Spleen (tissue), 11 donors: ENCODE measurements at regions not wholly inside any gene's neighbourhood (a gene's known extent, or its start where the extent isn't known, plus 50 kb on each side); places are given as distances from the start of the nearest gene placed in this dataset.

Experiments used
- DNase-seq: peaks from one replicate; pipeline ENCODE4 v3.0.0-alpha.2; 2020
- H3K27ac ChIP-seq, 8 donors: fragments of 200-600 bp; sonication (generic) in 7 of 8; 1 replicate in 4 of 8; 2 replicates in 4 of 8; pipeline versions ENCODE4 v1.5.0 to v1.8.0; 2016 to 2021; ENCODE audit warnings: inconsistent platforms in 4 of 8, mild to moderate bottlenecking in 4 of 8, moderate library complexity in 1 of 8
- H3K27me3 ChIP-seq, 7 donors: fragments of 200-600 bp; sonication (generic) in 6 of 7; replicated peaks in 1 of 7; 1 replicate in 4 of 7; 2 replicates in 3 of 7; pipeline versions ENCODE4 v1.5.0 to v1.8.0; 2016 to 2021; ENCODE audit warnings: inconsistent platforms in 3 of 7, mild to moderate bottlenecking in 1 of 7
- H3K36me3 ChIP-seq, 6 donors: fragments of 200-600 bp; sonication (generic) in 5 of 6; 1 replicate in 4 of 6; 2 replicates in 2 of 6; pipeline versions ENCODE4 v1.5.0 to v1.8.0; 2016 to 2021; ENCODE audit warnings: inconsistent platforms in 2 of 6
- H3K4me1 ChIP-seq, 6 donors: fragments of 200-600 bp; sonication (generic) in 5 of 6; 1 replicate in 3 of 6; 2 replicates in 3 of 6; pipeline versions ENCODE4 v1.5.0 to v1.8.0; 2016 to 2021; ENCODE audit warnings: inconsistent platforms in 3 of 6
- H3K4me3 ChIP-seq, 8 donors: fragments of 200-600 bp; sonication (generic) in 7 of 8; 1 replicate in 4 of 8; 2 replicates in 4 of 8; pipeline versions ENCODE4 v1.5.0 to v1.8.0; 2016 to 2021; ENCODE audit warnings: inconsistent platforms in 4 of 8, mild to moderate bottlenecking in 4 of 8, moderate library complexity in 2 of 8
- H3K9me3 ChIP-seq, 8 donors: fragments of 200-600 bp; sonication (generic) in 7 of 8; 1 replicate in 4 of 8; 2 replicates in 4 of 8; pipeline versions ENCODE4 v1.5.0 to v1.8.0; 2016 to 2021; ENCODE audit warnings: inconsistent platforms in 4 of 8
- CTCF ChIP-seq, 11 experiments: fragments of 200-600 bp in 7 of 11; fragments of 450-650 bp in 4 of 11; sonication (generic) in 4 of 11; IDR thresholded peaks in 8 of 11; conservative IDR thresholded peaks in 3 of 11; 1 replicate in 7 of 11; 2 replicates in 4 of 11; pipeline versions ENCODE4 v1.4.0 to v1.8.0; 2016 to 2021; ENCODE audit warnings: antibody characterized with exemption in 11 of 11, inconsistent platforms in 4 of 11, mild to moderate bottlenecking in 1 of 11
- POLR2A ChIP-seq, 3 donors: fragments of 450-650 bp; IDR thresholded peaks; one replicate each; pipeline ENCODE4 v1.5.1; 2017; ENCODE audit warnings: antibody characterized with exemption in 3 of 3, mild to moderate bottlenecking in 1 of 3
- POLR2AphosphoS5 ChIP-seq, 3 donors: sonication (generic); formaldehyde crosslinking; IDR thresholded peaks; one replicate each; pipeline ENCODE4 v1.5.1; 2017; ENCODE audit warnings: antibody characterized with exemption in 3 of 3
- WGBS, 5 donors: extraction: QIAGEN DNeasy Blood & Tissue Kit in 3 of 5; methylation state at CpG; one replicate each; pipeline versions ENCODE4 v1.1.5 to v1.1.7; 2013 to 2018; 5-methylcytosine and 5-hydroxymethylcytosine counted together
- intact Hi-C: fragments of 100-400 bp; cut with DNase I; formaldehyde crosslinking; loops from one replicate; pipeline ENCODE4 v1.15.0; 2023; ENCODE audit warnings: low total_unique reads
- donor health status: healthy with polysubstance abuse.
- donor health status: DM: no; HTN: no; CAD: no; lungs with moderate emphysema.
- donor health status: DM: no; HTN: no; CAD: no.
- donor health status: Bipolar disorder and iron deficiency.
- donor health status: healthy.
- donor health status: DM: no; HTN: no; CAD: no.
- donor health status: DM: yes; HTN: yes; CAD: no.

- H3K9me3 ChIP-seq: no peaks in the 10 kb centered on the region
Measured at GRCh38 chr6:99808992-99809391, 185.0 kb downstream of the MCHR2 start.

GRCh38 chr6:99810295-99810694, 183.7 kb downstream of the MCHR2 start:
- H3K9me3 ChIP-seq: no peaks in the 10 kb centered on the region
- DNase-seq: no peak
- TF ChIP-seq POLR2AphosphoS5 (IDR thresholded peaks at IDR 0.05) (no peak), CTCF (IDR thresholded peaks at IDR 0.05 in 8 of 11, conservative IDR thresholded peaks at IDR 0.05 in 3 of 11) (no peak), POLR2A (IDR thresholded peaks at IDR 0.05) (no peak)
- no peaks in the 10 kb centered on the region for H3K4me1 ChIP-seq
- intact Hi-C loops: no loop called here
- peaks cover 0 to 14% (median 0%) of the 10 kb centered on the region in 7 donors for H3K27me3 ChIP-seq
- H3K36me3 ChIP-seq: no peaks in the 10 kb centered on the region
- H3K27ac ChIP-seq: no peak overlapping the region
- 51 to 80% (median 59%) methylated on average over 1 of the region's 1 CpG for WGBS, 5 donors
- H3K4me3 ChIP-seq: no peak overlapping the region

More at GRCh38 chr6:99808992-99809391, 185.0 kb downstream of the MCHR2 start:
- no peaks in the 10 kb centered on the region for H3K4me1 ChIP-seq
- DNase-seq: no peak
- no peak overlapping the region for H3K27ac ChIP-seq
- H3K36me3 ChIP-seq: no peaks in the 10 kb centered on the region
- no peak overlapping the region for H3K4me3 ChIP-seq
- intact Hi-C loops: no loop called here
- no peak for TF ChIP-seq CTCF (IDR thresholded peaks at IDR 0.05 in 8 of 11, conservative IDR thresholded peaks at IDR 0.05 in 3 of 11)
- 76 to 91% (median 83%) methylated on average over 2 of the region's 2 CpGs for WGBS, 5 donors
- peaks cover 0 to 14% (median 0%) of the 10 kb centered on the region in 7 donors for H3K27me3 ChIP-seq

- 76 to 91% (median 85%) methylated on average over 3 of the region's 3 CpGs for WGBS, 5 donors
- H3K27ac ChIP-seq: no peak overlapping the region
- H3K36me3 ChIP-seq: no peaks in the 10 kb centered on the region
- intact Hi-C loops: no loop called here
- no peak overlapping the region for H3K4me3 ChIP-seq
- TF ChIP-seq POLR2A (IDR thresholded peaks at IDR 0.05) (no peak), CTCF (IDR thresholded peaks at IDR 0.05 in 8 of 11, conservative IDR thresholded peaks at IDR 0.05 in 3 of 11) (no peak), POLR2AphosphoS5 (IDR thresholded peaks at IDR 0.05) (no peak)
- H3K27me3 ChIP-seq: peaks cover 0 to 14% (median 0%) of the 10 kb centered on the region in 7 donors
- no peaks in the 10 kb centered on the region for H3K4me1 ChIP-seq
- no peak for DNase-seq
- no peaks in the 10 kb centered on the region for H3K9me3 ChIP-seq
Measured at GRCh38 chr6:99810942-99811620, 182.9 kb downstream of the MCHR2 start.

- 55 to 79% (median 75%) methylated on average over 1 of the region's 1 CpG for WGBS, 5 donors
- Histone ChIP-seq H3K4me1 (no peaks in the 10 kb centered on the region), H3K36me3 (no peaks in the 10 kb centered on the region), H3K27me3 (peaks cover 0 to 14% (median 0%) of the 10 kb centered on the region in 7 donors), H3K9me3 (no peaks in the 10 kb centered on the region), H3K27ac (no peak overlapping the region), H3K4me3 (no peak overlapping the region)
- intact Hi-C loops: no loop called here
- TF ChIP-seq POLR2A (IDR thresholded peaks at IDR 0.05) (no peak), CTCF (IDR thresholded peaks at IDR 0.05 in 8 of 11, conservative IDR thresholded peaks at IDR 0.05 in 3 of 11) (no peak), POLR2AphosphoS5 (IDR thresholded peaks at IDR 0.05) (no peak)
- no peak for DNase-seq
Measured at GRCh38 chr6:99811636-99812035, 182.4 kb downstream of the MCHR2 start.
